IMR-90 (cell line): ENCODE measurements at regions not wholly inside any gene's neighbourhood (a gene's known extent, or its start where the extent isn't known, plus 50 kb on each side); places are given as distances from the start of the nearest gene placed in this dataset.

ENCODE experiments used
- ATAC-seq: fragments of 200-7000 bp; cut with Tn5 transposase; 2 replicates; pipeline ENCODE4 v1.9.1; 2020; ENCODE audit warnings: low read depth, mild to moderate bottlenecking, moderate library complexity
- BruUV-seq: library from RNA; stranded (reverse); fragments of 400-500 nt; replicated peaks from 2 replicates; lab custom pipeline; 2021; lab: Mats Ljungman, UMichigan
- CTCF ChIA-PET: fragments of 300-600 bp; formaldehyde crosslinking; extraction: SDS; loops from one replicate; lab custom pipeline; 2021; ENCODE audit warnings: antibody characterized with exemption; lab: Yijun Ruan, JAX
- POLR2A ChIA-PET: fragments of 300-600 bp; sonication (Branson Sonifier 250); formaldehyde crosslinking; loops from one replicate; lab custom pipeline; 2022; ENCODE audit warnings: antibody characterized with exemption; ENCODE audit not compliant: unreplicated experiment; lab: Charles Lee
- DNase-seq: peaks from one replicate; pipeline ENCODE4 v3.0.0; 2013
- H2AFZ ChIP-seq: replicated peaks from 2 replicates; pipeline ENCODE3; 2013; ENCODE audit warnings: low read length, mild to moderate bottlenecking; ENCODE audit not compliant: poor library complexity
- H2AK5ac ChIP-seq: 2 replicates; pipeline ENCODE4 v1.6.1; 2013; ENCODE audit warnings: low read depth, low read length, inconsistent platforms
- H2AK9ac ChIP-seq: replicated peaks from 2 replicates; pipeline ENCODE3; 2013; ENCODE audit warnings: mild to moderate bottlenecking, low read depth, low read length, moderate library complexity; ENCODE audit not compliant: poor library complexity
- H2BK120ac ChIP-seq: 2 replicates; pipeline ENCODE4 v1.6.1; 2013; ENCODE audit warnings: low read depth, low read length, inconsistent platforms
- H2BK15ac ChIP-seq: 3 replicates; pipeline ENCODE4 v1.6.1; 2013; ENCODE audit warnings: low read depth, low read length, inconsistent platforms
- H2BK20ac ChIP-seq: 2 replicates; pipeline ENCODE4 v1.6.1; 2013; ENCODE audit warnings: low read depth, mild to moderate bottlenecking, inconsistent platforms, low read length, moderate library complexity
- H2BK5ac ChIP-seq: 2 replicates; pipeline ENCODE4 v1.6.1; 2013; ENCODE audit warnings: mild to moderate bottlenecking, low read depth, low read length, inconsistent platforms; ENCODE audit not compliant: poor library complexity, severe bottlenecking
- H3K14ac ChIP-seq: replicated peaks from 2 replicates; pipeline ENCODE4 v1.6.1; 2013; ENCODE audit warnings: low read depth, low read length, inconsistent platforms
- H3K18ac ChIP-seq: 2 replicates; pipeline ENCODE4 v1.6.1; 2013; ENCODE audit warnings: low read depth, low read length, control low read depth
- H3K23ac ChIP-seq: 2 replicates; pipeline ENCODE4 v1.6.1; 2013; ENCODE audit warnings: low read depth, low read length, inconsistent platforms
- H3K27ac ChIP-seq: 2 replicates; pipeline ENCODE4 v1.5.1; 2013; ENCODE audit warnings: mild to moderate bottlenecking, control low read depth, low read length; ENCODE audit not compliant: insufficient read depth
- H3K27me3 ChIP-seq: 2 replicates; pipeline ENCODE4 v1.6.1; 2013; ENCODE audit warnings: low read length; ENCODE audit not compliant: control insufficient read depth, insufficient read depth
- H3K36me3 ChIP-seq: 2 replicates; pipeline ENCODE4 v1.6.1; 2013; ENCODE audit warnings: low read length, mixed read lengths; ENCODE audit not compliant: control insufficient read depth, insufficient read depth
- H3K4ac ChIP-seq: 2 replicates; pipeline ENCODE4 v1.6.1; 2013; ENCODE audit warnings: low read depth, low read length, inconsistent platforms
- H3K4me1 ChIP-seq: 2 replicates; pipeline ENCODE4 v1.6.1; 2013; ENCODE audit warnings: low read length, mixed read lengths; ENCODE audit not compliant: control insufficient read depth, insufficient read depth
- H3K4me2 ChIP-seq: 2 replicates; pipeline ENCODE4 v1.6.1; 2013; ENCODE audit warnings: low read depth, mild to moderate bottlenecking, control low read depth, low read length, moderate library complexity
- H3K4me3 ChIP-seq: 2 replicates; pipeline ENCODE4 v1.5.1; 2013; ENCODE audit warnings: low read depth, mild to moderate bottlenecking, control low read depth, low read length, moderate library complexity; ENCODE audit not compliant: insufficient read depth
- H3K56ac ChIP-seq: 2 replicates; pipeline ENCODE4 v1.6.1; 2013; ENCODE audit warnings: low read length, inconsistent platforms; ENCODE audit not compliant: insufficient read depth; ENCODE audit errors: extremely low read depth
- H3K79me1 ChIP-seq, 2 experiments: 2 replicates each; pipeline ENCODE4 v1.6.1; 2013; ENCODE audit warnings: low read length in 2 of 2, inconsistent platforms in 1 of 2, low read depth in 1 of 2
- H3K9ac ChIP-seq: 2 replicates; pipeline ENCODE4 v1.6.1; 2013; ENCODE audit warnings: low read depth, low read length, control low read depth
- H3K9me1 ChIP-seq: 2 replicates; pipeline ENCODE4 v1.6.1; 2013; ENCODE audit warnings: low read length, inconsistent platforms; ENCODE audit not compliant: insufficient read depth
- H3K9me3 ChIP-seq: 2 replicates; pipeline ENCODE4 v1.6.1; 2013; ENCODE audit warnings: low read length; ENCODE audit not compliant: control insufficient read depth, insufficient read depth
- H4K20me1 ChIP-seq: 2 replicates; pipeline ENCODE4 v1.6.1; 2013; ENCODE audit warnings: low read length, inconsistent platforms; ENCODE audit not compliant: insufficient read depth
- H4K5ac ChIP-seq: 2 replicates; pipeline ENCODE4 v1.6.1; 2013; ENCODE audit warnings: mild to moderate bottlenecking, low read depth, low read length, control low read depth
- H4K8ac ChIP-seq, 2 experiments: 2 replicates each; pipeline ENCODE4 v1.6.1; 2013; ENCODE audit warnings: low read depth in 2 of 2, low read length in 2 of 2, control low read depth in 1 of 2, inconsistent platforms in 1 of 2
- H4K91ac ChIP-seq: 2 replicates; pipeline ENCODE4 v1.6.1; 2013; ENCODE audit warnings: low read depth, low read length, inconsistent platforms; ENCODE audit not compliant: insufficient read depth
- CHD1 ChIP-seq: IDR thresholded peaks from 2 replicates; pipeline ENCODE4 v1.6.1; 2012; ENCODE audit warnings: low read depth, low read length, improper control_type of control experiment
- FOS ChIP-seq: fragments of 150-350 bp; IDR thresholded peaks from 2 replicates; pipeline ENCODE4 v1.6.1; 2016; ENCODE audit warnings: low read depth, low read length
- WGBS, 2 experiments: methylation state at CpG; one replicate each; pipeline versions ENCODE4 v1.1.5 to v1.1.7; 2013; ENCODE audit warnings: missing lambda C conversion rate in 2 of 2; ENCODE audit not compliant: insufficient read length in 1 of 2; ENCODE audit errors: extremely low coverage in 2 of 2; 5-methylcytosine and 5-hydroxymethylcytosine counted together
- dilution Hi-C: fragments of 300-500 bp; cut with HindIII; formaldehyde crosslinking; loops from one replicate; pipeline ENCODE4 v1.14.3; 2018; ENCODE audit warnings: low sequenced_read_pairs; ENCODE audit not compliant: unreplicated experiment
- in situ Hi-C: fragments of 300-500 bp; cut with MboI; formaldehyde crosslinking; loops from 3 replicates; pipeline ENCODE4 v1.14.3; 2019; ENCODE audit warnings: low sequenced_read_pairs, inconsistent platforms, mixed read lengths
- intact Hi-C: fragments of 100-400 bp; cut with micrococcal nuclease; formaldehyde crosslinking; loops from 2 replicates; pipeline ENCODE4 v1.10.0; 2022

GRCh38 chr4:123480706-123481418 lies 84.3 kb downstream of the SPRY1 start:
- CTCF ChIA-PET, result no interaction called here

More at GRCh38 chr4:123480706-123481418, 84.3 kb downstream of the SPRY1 start:
- Histone ChIP-seq H3K27me3 (no peaks in the 10 kb centered on the region), H4K91ac (no peak overlapping the region), H2AFZ (peak overlapping the region; percentile 47), H4K5ac (no peak overlapping the region), H4K8ac (peak overlapping the region in 1 of 2 experiments; percentile 44; a peak in 1 of 4 replicates), H3K9ac (no peak overlapping the region), H4K20me1 (no peaks in the 10 kb centered on the region), H3K36me3 (no peaks in the 10 kb centered on the region), H2AK9ac (no peak overlapping the region), H3K79me1 (no peaks in the 10 kb centered on the region), H3K9me3 (no peaks in the 10 kb centered on the region), H2BK20ac (peak overlapping the region; percentile 64; the same call in 1 of the 2 replicates), H3K56ac (no peak overlapping the region), H3K23ac (no peak overlapping the region), H3K4me3 (no peak overlapping the region), H3K18ac (no peak overlapping the region), H3K27ac (no peak overlapping the region), H3K4me2 (no peak overlapping the region), H2BK120ac (peak overlapping the region; percentile 30; the same call in 1 of the 2 replicates), H2BK15ac (no peak overlapping the region), H3K4ac (peak overlapping the region; percentile 31; the same call in 1 of the 2 replicates), H3K9me1 (peaks cover 7% of the 10 kb centered on the region), H3K14ac (peak overlapping the region; percentile 82; the same call in 1 of the 2 replicates), H3K4me1 (peaks cover 14% of the 10 kb centered on the region), H2BK5ac (no peak overlapping the region), H2AK5ac (no peak overlapping the region)
- intact Hi-C loops (no loop called here), in situ Hi-C loops (no loop called here), dilution Hi-C loops (no loop called here)
- peak; percentile 82 for ATAC-seq
- no TSS peak for BruUV-seq
- 51% methylated on average over 4 of the region's 7 CpGs; no CpG with 5 or more reads in 1 of the 2 experiments for WGBS, 2 experiments
- POLR2A ChIA-PET, result no interaction called here
- TF ChIP-seq CHD1 (no peak), FOS (0 out of 2 replicates have a peak, but pooled peaks have one; percentile 13)
- DNase-seq, result peak; percentile 92
